Keratinocyte (primary cell): ENCODE measurements at regions not wholly inside any gene's neighbourhood (a gene's known extent, or its start where the extent isn't known, plus 50 kb on each side); places are given as distances from the start of the nearest gene placed in this dataset.

Source experiments
- EZH2 ChIP-seq: IDR thresholded peaks from one replicate; pipeline ENCODE4 v1.6.1; 2012; ENCODE audit warnings: inconsistent platforms, mild to moderate bottlenecking, low read length, moderate library complexity
- TF ChIP-seq, protein P1 (sequence below), 3 experiments: IDR thresholded peaks in 1 of 3; conservative IDR thresholded peaks in 1 of 3; optimal IDR thresholded peaks in 1 of 3; 2 replicates in 2 of 3; 3 replicates in 1 of 3; pipeline versions ENCODE3 to v1.5.1; 2011; ENCODE audit warnings: low read length in 3 of 3, mild to moderate bottlenecking in 3 of 3, moderate library complexity in 2 of 3, control low read depth in 1 of 3, inconsistent platforms in 1 of 3; ENCODE audit not compliant: insufficient read depth in 2 of 3; ENCODE audit errors: extremely low read depth in 1 of 3

GRCh38 chr1:69425871-69426270, 141.9 kb upstream of the LRRC7 start:
- TF ChIP-seq, protein P1, sequence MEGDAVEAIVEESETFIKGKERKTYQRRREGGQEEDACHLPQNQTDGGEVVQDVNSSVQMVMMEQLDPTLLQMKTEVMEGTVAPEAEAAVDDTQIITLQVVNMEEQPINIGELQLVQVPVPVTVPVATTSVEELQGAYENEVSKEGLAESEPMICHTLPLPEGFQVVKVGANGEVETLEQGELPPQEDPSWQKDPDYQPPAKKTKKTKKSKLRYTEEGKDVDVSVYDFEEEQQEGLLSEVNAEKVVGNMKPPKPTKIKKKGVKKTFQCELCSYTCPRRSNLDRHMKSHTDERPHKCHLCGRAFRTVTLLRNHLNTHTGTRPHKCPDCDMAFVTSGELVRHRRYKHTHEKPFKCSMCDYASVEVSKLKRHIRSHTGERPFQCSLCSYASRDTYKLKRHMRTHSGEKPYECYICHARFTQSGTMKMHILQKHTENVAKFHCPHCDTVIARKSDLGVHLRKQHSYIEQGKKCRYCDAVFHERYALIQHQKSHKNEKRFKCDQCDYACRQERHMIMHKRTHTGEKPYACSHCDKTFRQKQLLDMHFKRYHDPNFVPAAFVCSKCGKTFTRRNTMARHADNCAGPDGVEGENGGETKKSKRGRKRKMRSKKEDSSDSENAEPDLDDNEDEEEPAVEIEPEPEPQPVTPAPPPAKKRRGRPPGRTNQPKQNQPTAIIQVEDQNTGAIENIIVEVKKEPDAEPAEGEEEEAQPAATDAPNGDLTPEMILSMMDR (optimal IDR thresholded peaks at IDR 0.05 in 1 of 3, IDR thresholded peaks at IDR 0.05 in 1 of 3, conservative IDR thresholded peaks at IDR 0.05 in 1 of 3; ENCODE audit: extremely low read depth in 1 of 3, insufficient read depth in 2 of 3, low read length in 3 of 3), result no peak
- TF ChIP-seq EZH2, result no peak
